H1 (cell line): ENCODE measurements at regions not wholly inside any gene's neighbourhood (a gene's known extent, or its start where the extent isn't known, plus 50 kb on each side); places are given as distances from the start of the nearest gene placed in this dataset.

Experiments
- ATF2 ChIP-seq: IDR thresholded peaks from 2 replicates; pipeline ENCODE4 v1.6.1; 2012; ENCODE audit warnings: low read length, inconsistent platforms
- NANOG ChIP-seq: IDR thresholded peaks from 2 replicates; pipeline ENCODE4 v1.6.1; 2011; ENCODE audit warnings: low read length, low read depth, mild to moderate bottlenecking, inconsistent platforms; ENCODE audit not compliant: insufficient read depth, poor library complexity, severe bottlenecking
- SIX5 ChIP-seq: IDR thresholded peaks from 2 replicates; pipeline ENCODE4 v1.6.1; 2011; ENCODE audit warnings: mild to moderate bottlenecking, low read depth, low read length
- USF2 ChIP-seq: IDR thresholded peaks from 2 replicates; pipeline ENCODE4 v1.6.1; 2011; ENCODE audit warnings: low read length, improper control_type of control experiment

- TF ChIP-seq USF2 = no peak
- no peak for TF ChIP-seq SIX5
- TF ChIP-seq ATF2 = no peak
- TF ChIP-seq NANOG = no peak
Observed at GRCh38 chr17:51512220-51512907, 252.0 kb downstream of the UTP18 start (continued).
